ENCODE measurements at regions not wholly inside any gene's neighbourhood (a gene's known extent, or its start where the extent isn't known, plus 50 kb on each side); places are given as distances from the start of the nearest gene placed in this dataset.

- DNase-seq (ENCODE audit: low read depth): no peak
These were observed 253.8 kb downstream of the TNS1 start for GRCh38 chr2:217749008-217749407.

- no peak for DNase-seq (ENCODE audit: low read depth)
These were observed 256.0 kb downstream of the TNS1 start for GRCh38 chr2:217746808-217747207.

GRCh38 chr2:217743966-217744761 is 258.6 kb downstream of the TNS1 start:
- DNase-seq (ENCODE audit: low read depth): no peak

GRCh38 chr2:217743407-217743806 is 259.4 kb downstream of the TNS1 start:
- no peak for DNase-seq (ENCODE audit: low read depth)

GRCh38 chr2:217742841-217743240 is 260.0 kb downstream of the TNS1 start:
- DNase-seq (ENCODE audit: low read depth): no peak

GRCh38 chr2:217742276-217742675 is 260.5 kb downstream of the TNS1 start:
- no peak for DNase-seq (ENCODE audit: low read depth)

GRCh38 chr2:217741381-217741955 is 261.3 kb downstream of the TNS1 start:
- DNase-seq (ENCODE audit: low read depth): no peak

- no peak for DNase-seq (ENCODE audit: low read depth)
These were observed 262.0 kb downstream of the TNS1 start for GRCh38 chr2:217740756-217741155.

GRCh38 chr2:217740178-217740577 is 262.6 kb downstream of the TNS1 start:
- DNase-seq (ENCODE audit: low read depth): no peak

GRCh38 chr2:217739741-217740140 is 263.1 kb downstream of the TNS1 start:
- DNase-seq (ENCODE audit: low read depth): no peak

- DNase-seq (ENCODE audit: low read depth): no peak
These were observed 264.7 kb downstream of the TNS1 start for GRCh38 chr2:217738061-217738460.

- DNase-seq (ENCODE audit: low read depth): no peak
These were observed 265.8 kb downstream of the TNS1 start for GRCh38 chr2:217736776-217737550.

GRCh38 chr2:217735899-217736298 is 266.9 kb downstream of the TNS1 start:
- DNase-seq (ENCODE audit: low read depth): no peak

GRCh38 chr2:217735034-217735433 is 267.8 kb downstream of the TNS1 start:
- no peak for DNase-seq (ENCODE audit: low read depth)

- DNase-seq (ENCODE audit: low read depth): no peak
These were observed 269.3 kb downstream of the TNS1 start for GRCh38 chr2:217733461-217733860.

- DNase-seq (ENCODE audit: low read depth): no peak
These were observed 269.8 kb downstream of the TNS1 start for GRCh38 chr2:217732992-217733391.

GRCh38 chr2:217731805-217732204 is 271.0 kb downstream of the TNS1 start:
- DNase-seq (ENCODE audit: low read depth): no peak

- no peak for DNase-seq (ENCODE audit: low read depth)
These were observed 273.3 kb downstream of the TNS1 start for GRCh38 chr2:217729421-217730053.

GRCh38 chr2:217727801-217728200 is 275.0 kb downstream of the TNS1 start:
- DNase-seq (ENCODE audit: low read depth): no peak

GRCh38 chr2:217725409-217725808 is 277.4 kb downstream of the TNS1 start:
- no peak for DNase-seq (ENCODE audit: low read depth)

GRCh38 chr2:217724471-217724870 is 278.3 kb downstream of the TNS1 start:
- DNase-seq (ENCODE audit: low read depth): no peak

GRCh38 chr2:217723981-217724380 is 278.8 kb downstream of the TNS1 start:
- no peak for DNase-seq (ENCODE audit: low read depth)

Measured in stimulated activated CD8-positive, alpha-beta memory T cell treated with anti-CD3 and anti-CD28 coated beads, Interleukin-4, amount 100 ng/mL, for 24 hours (primary cell).